CD14-positive monocyte (primary cell): ENCODE measurements at regions not wholly inside any gene's neighbourhood (a gene's known extent, or its start where the extent isn't known, plus 50 kb on each side); places are given as distances from the start of the nearest gene placed in this dataset.

Experiments
- DNase-seq, 3 donors: peaks; one replicate each; pipeline ENCODE4 v3.0.0-alpha.2; 2011 to 2022
- H2AFZ ChIP-seq: 2 replicates; pipeline ENCODE4 v1.6.0; 2012; ENCODE audit warnings: mild to moderate bottlenecking, low read depth, low read length, inconsistent platforms; ENCODE audit not compliant: insufficient read depth, poor library complexity, severe bottlenecking
- H3K27ac ChIP-seq, 2 donors: 1 replicate in 1 of 2; 2 replicates in 1 of 2; pipeline ENCODE4 v1.5.1; 2012 to 2013; ENCODE audit warnings: low read length in 2 of 2, control low read depth in 1 of 2, inconsistent platforms in 1 of 2, low read depth in 1 of 2, mild to moderate bottlenecking in 1 of 2
- H3K27me3 ChIP-seq, 2 donors: one replicate each; pipeline versions ENCODE4 v1.6.0 to v1.6.1; 2011 to 2013; ENCODE audit warnings: low read length in 2 of 2; ENCODE audit not compliant: control insufficient read depth in 2 of 2, insufficient read depth in 2 of 2
- H3K36me3 ChIP-seq, 2 donors: replicated peaks in 1 of 2; 1 replicate in 1 of 2; 2 replicates in 1 of 2; pipeline versions ENCODE4 v1.5.1 to v1.6.1; 2012 to 2013; ENCODE audit warnings: low read length in 2 of 2, control low read depth in 1 of 2, inconsistent platforms in 1 of 2, mild to moderate bottlenecking in 1 of 2; ENCODE audit not compliant: insufficient read depth in 2 of 2, control insufficient read depth in 1 of 2
- H3K4me1 ChIP-seq, 2 donors: 1 replicate in 1 of 2; 2 replicates in 1 of 2; pipeline versions ENCODE4 v1.5.1 to v1.6.1; 2012 to 2013; ENCODE audit warnings: low read length in 2 of 2, control low read depth in 1 of 2, inconsistent platforms in 1 of 2, mild to moderate bottlenecking in 1 of 2, moderate library complexity in 1 of 2; ENCODE audit not compliant: insufficient read depth in 2 of 2, control insufficient read depth in 1 of 2
- H3K4me2 ChIP-seq: replicated peaks from 2 replicates; pipeline ENCODE3; 2012; ENCODE audit warnings: low read length, moderate library complexity, mild to moderate bottlenecking; ENCODE audit not compliant: poor library complexity, severe bottlenecking; ENCODE audit errors: extremely low read depth
- H3K4me3 ChIP-seq, 3 experiments: fragments of 200-600 bp in 1 of 3; sonication (generic) in 1 of 3; replicated peaks in 1 of 3; 1 replicate in 2 of 3; 2 replicates in 1 of 3; pipeline ENCODE4 v1.5.1; 2011 to 2013; ENCODE audit warnings: low read length in 3 of 3, mild to moderate bottlenecking in 3 of 3, control low read depth in 2 of 3, low read depth in 2 of 3, inconsistent platforms in 1 of 3, moderate library complexity in 1 of 3
- H3K79me2 ChIP-seq: 2 replicates; pipeline ENCODE4 v1.6.0; 2012; ENCODE audit warnings: mild to moderate bottlenecking, control low read depth, inconsistent platforms, low read length, moderate library complexity; ENCODE audit not compliant: insufficient read depth
- H3K9ac ChIP-seq: 2 replicates; pipeline ENCODE4 v1.6.0; 2017; ENCODE audit warnings: low read length, mild to moderate bottlenecking; ENCODE audit not compliant: insufficient read depth, poor library complexity, severe bottlenecking
- H3K9me3 ChIP-seq, 2 donors: replicated peaks in 1 of 2; 1 replicate in 1 of 2; 2 replicates in 1 of 2; pipeline versions ENCODE4 v1.5.1 to v1.6.1; 2012 to 2013; ENCODE audit warnings: low read length in 2 of 2, control low read depth in 1 of 2; ENCODE audit not compliant: control insufficient read depth in 1 of 2, insufficient read depth in 1 of 2
- H4K20me1 ChIP-seq: 2 replicates; pipeline ENCODE4 v1.6.0; 2012; ENCODE audit warnings: mild to moderate bottlenecking, low read length, control low read depth, moderate library complexity; ENCODE audit not compliant: insufficient read depth
- H3K27ac Mint-ChIP-seq, 7 donors: one replicate each; pipeline ENCODE4 v1.8.0; 2020; ENCODE audit warnings: mild to moderate bottlenecking in 7 of 7, mixed read lengths in 7 of 7, moderate library complexity in 6 of 7, inconsistent platforms in 2 of 7
- H3K27me3 Mint-ChIP-seq, 3 donors: one replicate each; pipeline ENCODE4 v1.8.0; 2021 to 2022; ENCODE audit warnings: low read depth in 3 of 3, mild to moderate bottlenecking in 3 of 3, mixed read lengths in 3 of 3, moderate library complexity in 3 of 3, inconsistent platforms in 1 of 3
- H3K36me3 Mint-ChIP-seq, 2 donors: one replicate each; pipeline ENCODE4 v1.8.0; 2020; ENCODE audit warnings: mixed read lengths in 2 of 2, inconsistent platforms in 1 of 2, mild to moderate bottlenecking in 1 of 2
- H3K4me1 Mint-ChIP-seq: one replicate; pipeline ENCODE4 v1.8.0; 2020; ENCODE audit warnings: mild to moderate bottlenecking, mixed read lengths
- H3K4me3 Mint-ChIP-seq, 2 donors: one replicate each; pipeline ENCODE4 v1.8.0; 2020; ENCODE audit warnings: mild to moderate bottlenecking in 2 of 2, mixed read lengths in 2 of 2, moderate library complexity in 1 of 2
- H3K9me3 Mint-ChIP-seq, 7 donors: one replicate each; pipeline ENCODE4 v1.8.0; 2020 to 2022; ENCODE audit warnings: mixed read lengths in 7 of 7, mild to moderate bottlenecking in 6 of 7, moderate library complexity in 6 of 7, inconsistent platforms in 2 of 7
- WGBS: methylation state at CpG from one replicate; pipeline ENCODE4 v1.1.5; 2013; ENCODE audit warnings: missing lambda C conversion rate; ENCODE audit not compliant: insufficient coverage; 5-methylcytosine and 5-hydroxymethylcytosine counted together
- intact Hi-C, 2 donors: fragments of 100-400 bp; cut with micrococcal nuclease; formaldehyde crosslinking; loops; one replicate each; pipeline versions ENCODE4 v1.15.0 to v1.15.1; 2023
- TF ChIP-seq, protein P1 (sequence below): fragments of 200-600 bp; IDR thresholded peaks from one replicate; pipeline ENCODE4 v1.8.0; 2022; ENCODE audit warnings: antibody characterized with exemption, mild to moderate bottlenecking

DNA sequence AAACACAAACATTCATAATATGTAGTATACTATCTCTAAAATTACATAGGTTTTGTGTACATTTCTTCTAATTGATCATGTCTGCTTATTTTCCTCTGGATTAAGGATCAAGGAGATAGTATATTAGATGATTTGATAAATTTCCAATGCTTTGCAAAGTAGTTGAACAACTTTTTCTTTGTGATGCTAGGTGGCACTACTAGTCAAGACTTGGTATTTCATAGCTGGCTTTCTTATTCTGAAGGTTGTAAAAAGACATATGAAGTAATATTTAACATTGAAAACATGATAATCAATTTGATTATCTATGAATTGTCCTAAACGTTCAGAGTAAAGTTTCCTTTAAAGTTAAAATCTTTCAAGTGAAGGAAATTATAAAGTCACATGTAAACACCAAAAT lies 106.1 kb upstream of the FGF10 start:
- Mint-ChIP-seq H3K36me3 (no peaks in the 10 kb centered on the region), H3K4me3 (no peak overlapping the region), H3K9me3 (peaks cover 2 to 9% (median 5%) of the 10 kb centered on the region in 7 donors), H3K4me1 (no peaks in the 10 kb centered on the region), H3K27me3 (no peaks in the 10 kb centered on the region), H3K27ac (no peak overlapping the region)
- no peak overlapping the region for H2AFZ ChIP-seq
- no peaks in the 10 kb centered on the region for H3K79me2 ChIP-seq
- no peak overlapping the region for H3K9ac ChIP-seq
- H3K27ac ChIP-seq: no peak overlapping the region
- peaks cover 0 to 9% of the 10 kb centered on the region in 2 donors for H3K9me3 ChIP-seq
- H4K20me1 ChIP-seq: no peaks in the 10 kb centered on the region
- intact Hi-C loops: no loop called here
- H3K4me2 ChIP-seq: no peak overlapping the region
- no peaks in the 10 kb centered on the region for H3K4me1 ChIP-seq
- TF ChIP-seq, protein P1, sequence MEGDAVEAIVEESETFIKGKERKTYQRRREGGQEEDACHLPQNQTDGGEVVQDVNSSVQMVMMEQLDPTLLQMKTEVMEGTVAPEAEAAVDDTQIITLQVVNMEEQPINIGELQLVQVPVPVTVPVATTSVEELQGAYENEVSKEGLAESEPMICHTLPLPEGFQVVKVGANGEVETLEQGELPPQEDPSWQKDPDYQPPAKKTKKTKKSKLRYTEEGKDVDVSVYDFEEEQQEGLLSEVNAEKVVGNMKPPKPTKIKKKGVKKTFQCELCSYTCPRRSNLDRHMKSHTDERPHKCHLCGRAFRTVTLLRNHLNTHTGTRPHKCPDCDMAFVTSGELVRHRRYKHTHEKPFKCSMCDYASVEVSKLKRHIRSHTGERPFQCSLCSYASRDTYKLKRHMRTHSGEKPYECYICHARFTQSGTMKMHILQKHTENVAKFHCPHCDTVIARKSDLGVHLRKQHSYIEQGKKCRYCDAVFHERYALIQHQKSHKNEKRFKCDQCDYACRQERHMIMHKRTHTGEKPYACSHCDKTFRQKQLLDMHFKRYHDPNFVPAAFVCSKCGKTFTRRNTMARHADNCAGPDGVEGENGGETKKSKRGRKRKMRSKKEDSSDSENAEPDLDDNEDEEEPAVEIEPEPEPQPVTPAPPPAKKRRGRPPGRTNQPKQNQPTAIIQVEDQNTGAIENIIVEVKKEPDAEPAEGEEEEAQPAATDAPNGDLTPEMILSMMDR: no peak
- no peak for DNase-seq
- no peak overlapping the region for H3K4me3 ChIP-seq
- WGBS: no CpG with 5 or more reads among the region's 1 CpG
- no peaks in the 10 kb centered on the region for H3K27me3 ChIP-seq
- H3K36me3 ChIP-seq: no peaks in the 10 kb centered on the region

DNA sequence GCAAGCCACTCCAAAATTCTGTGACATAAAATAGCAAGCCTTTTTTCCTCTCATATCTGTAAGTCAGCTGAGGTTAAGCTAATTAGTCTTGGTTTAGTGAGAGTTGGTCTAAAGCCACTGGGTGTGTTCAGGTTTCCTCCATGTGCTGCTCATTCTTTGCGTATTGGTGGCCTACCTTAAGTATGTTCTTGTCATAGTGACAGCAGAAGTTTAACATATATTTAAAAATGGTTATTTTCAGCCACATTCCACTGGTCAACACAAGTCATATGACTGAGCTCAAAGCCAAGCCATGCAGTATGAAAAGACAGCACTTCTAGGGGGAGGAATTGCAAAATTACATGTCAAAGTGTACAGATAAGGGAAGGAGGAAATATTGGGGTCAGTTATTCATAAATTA lies 100.5 kb upstream of the FGF10 start:
- intact Hi-C loops: no loop called here
- H3K4me1 Mint-ChIP-seq: no peaks in the 10 kb centered on the region
- TF ChIP-seq, protein P1: no peak
- no peaks in the 10 kb centered on the region for H3K27me3 ChIP-seq
- H4K20me1 ChIP-seq: no peaks in the 10 kb centered on the region
- no peak for DNase-seq
- H3K9me3 ChIP-seq: peaks cover 0 to 9% of the 10 kb centered on the region in 2 donors
- H3K4me2 ChIP-seq: no peak overlapping the region
- H3K36me3 ChIP-seq: no peaks in the 10 kb centered on the region
- no peak overlapping the region for H3K27ac ChIP-seq
- H3K27me3 Mint-ChIP-seq: peaks cover 0 to 1% (median 0%) of the 10 kb centered on the region in 3 donors
- no peak overlapping the region for H3K27ac Mint-ChIP-seq
- no peaks in the 10 kb centered on the region for H3K79me2 ChIP-seq
- no peak overlapping the region for H3K4me3 ChIP-seq
- H3K4me3 Mint-ChIP-seq: no peak overlapping the region
- no peaks in the 10 kb centered on the region for H3K4me1 ChIP-seq
- H3K36me3 Mint-ChIP-seq: no peaks in the 10 kb centered on the region
- no peak overlapping the region for H2AFZ ChIP-seq
- peaks cover 2 to 11% (median 5%) of the 10 kb centered on the region in 7 donors for H3K9me3 Mint-ChIP-seq
- H3K9ac ChIP-seq: no peak overlapping the region
- no CpG with 5 or more reads among the region's 1 CpG for WGBS
